AG09309 (cell line): ENCODE measurements at regions not wholly inside any gene's neighbourhood (a gene's known extent, or its start where the extent isn't known, plus 50 kb on each side); places are given as distances from the start of the nearest gene placed in this dataset.

Experiments used
- DNase-seq: peaks from one replicate; pipeline ENCODE4 v3.0.0-alpha.2; 2010; ENCODE audit warnings: low read depth
- H3K4me3 ChIP-seq: 2 replicates; pipeline ENCODE4 v1.5.1; 2011; ENCODE audit warnings: mild to moderate bottlenecking, low read depth, low read length, moderate library complexity; ENCODE audit not compliant: control insufficient read depth
- CTCF ChIP-seq: IDR thresholded peaks from 2 replicates; pipeline ENCODE4 v1.5.1; 2011; ENCODE audit warnings: mild to moderate bottlenecking, low read depth, low read length, inconsistent platforms; ENCODE audit not compliant: insufficient read depth, control insufficient read depth; ENCODE audit errors: missing control alignments

- no peak overlapping the region for H3K4me3 ChIP-seq
- TF ChIP-seq CTCF: no peak
- DNase-seq: no peak
Observed at GRCh38 chr1:47611992-47612391, 174.1 kb downstream of the FOXD2 start.

- no peak for TF ChIP-seq CTCF
- no peak overlapping the region for H3K4me3 ChIP-seq
- DNase-seq: no peak
Observed at GRCh38 chr1:47612819-47613218, 175.0 kb downstream of the FOXD2 start.

GRCh38 chr1:47616036-47616435 is 178.2 kb downstream of the FOXD2 start:
- TF ChIP-seq CTCF: no peak
- no peak for DNase-seq
- no peak overlapping the region for H3K4me3 ChIP-seq

GRCh38 chr1:47616906-47617305 is 179.1 kb downstream of the FOXD2 start:
- no peak for TF ChIP-seq CTCF
- no peak overlapping the region for H3K4me3 ChIP-seq
- DNase-seq: no peak

- H3K4me3 ChIP-seq: no peak overlapping the region
- TF ChIP-seq CTCF: no peak
- no peak for DNase-seq
Observed at GRCh38 chr1:47617381-47618221, 179.8 kb downstream of the FOXD2 start.

GRCh38 chr1:47618222-47618720 is 180.4 kb downstream of the FOXD2 start:
- TF ChIP-seq CTCF: no peak
- no peak for DNase-seq
- H3K4me3 ChIP-seq: no peak overlapping the region

GRCh38 chr1:47618830-47619229 is 181.0 kb downstream of the FOXD2 start:
- TF ChIP-seq CTCF: no peak
- no peak for DNase-seq
- H3K4me3 ChIP-seq: no peak overlapping the region
